H1 (cell line): ENCODE measurements at regions not wholly inside any gene's neighbourhood (a gene's known extent, or its start where the extent isn't known, plus 50 kb on each side); places are given as distances from the start of the nearest gene placed in this dataset.

Experiments
- FOSL1 ChIP-seq: IDR thresholded peaks from 2 replicates; pipeline ENCODE4 v1.6.1; 2011; ENCODE audit warnings: mild to moderate bottlenecking, low read depth, low read length, moderate library complexity; ENCODE audit not compliant: insufficient read depth
- HDAC2 ChIP-seq, 2 experiments: fragments of 300-600 bp in 1 of 2; sonication (generic) in 1 of 2; IDR thresholded peaks; 2 replicates each; pipeline ENCODE4 v1.6.1; 2011 to 2012; ENCODE audit warnings: low read depth in 2 of 2, low read length in 2 of 2, mild to moderate bottlenecking in 2 of 2, moderate library complexity in 2 of 2, borderline replicate concordance in 1 of 2, inconsistent platforms in 1 of 2
- JUND ChIP-seq: IDR thresholded peaks from 2 replicates; pipeline ENCODE4 v1.6.1; 2011; ENCODE audit warnings: mild to moderate bottlenecking, improper control_type of control experiment, low read length
- NANOG ChIP-seq: IDR thresholded peaks from 2 replicates; pipeline ENCODE4 v1.6.1; 2011; ENCODE audit warnings: low read length, low read depth, mild to moderate bottlenecking, inconsistent platforms; ENCODE audit not compliant: insufficient read depth, poor library complexity, severe bottlenecking
- RFX5 ChIP-seq: IDR thresholded peaks from 2 replicates; pipeline ENCODE4 v1.6.1; 2011; ENCODE audit warnings: low read depth, low read length, improper control_type of control experiment, borderline replicate concordance

- TF ChIP-seq JUND = no peak
- no peak for TF ChIP-seq NANOG
- no peak for TF ChIP-seq HDAC2 (IDR thresholded peaks at IDR 0.05; ENCODE audit: borderline replicate concordance in 1 of 2, low read depth in 2 of 2, low read length in 2 of 2)
- no peak for TF ChIP-seq FOSL1
- TF ChIP-seq RFX5 = no peak
Measured at GRCh38 chr4:155032521-155033229, 175.8 kb upstream of the NPY2R start (continued).
